ENCODE measurements at regions not wholly inside any gene's neighbourhood (a gene's known extent, or its start where the extent isn't known, plus 50 kb on each side); places are given as distances from the start of the nearest gene placed in this dataset.

DNA sequence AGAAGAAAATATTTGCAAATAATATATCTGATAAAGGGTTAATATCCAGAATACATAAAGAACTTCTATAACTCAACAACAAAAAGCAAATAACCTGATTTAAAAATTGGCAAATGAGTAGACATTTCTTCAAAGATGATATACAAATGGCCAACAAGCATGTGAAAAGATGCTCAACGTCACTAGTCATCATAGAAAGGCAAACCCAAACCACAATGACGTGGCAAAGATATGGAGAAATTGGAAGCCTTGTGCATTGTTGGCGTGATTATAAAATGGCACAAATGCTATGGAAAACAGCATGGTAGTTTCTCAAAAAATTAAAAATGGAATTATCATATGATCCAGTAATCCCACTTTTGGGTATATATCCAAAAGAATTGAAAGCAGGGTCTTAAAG lies 466.3 kb downstream of the TBC1D22A start:
- DNase-seq: no peak

DNA sequence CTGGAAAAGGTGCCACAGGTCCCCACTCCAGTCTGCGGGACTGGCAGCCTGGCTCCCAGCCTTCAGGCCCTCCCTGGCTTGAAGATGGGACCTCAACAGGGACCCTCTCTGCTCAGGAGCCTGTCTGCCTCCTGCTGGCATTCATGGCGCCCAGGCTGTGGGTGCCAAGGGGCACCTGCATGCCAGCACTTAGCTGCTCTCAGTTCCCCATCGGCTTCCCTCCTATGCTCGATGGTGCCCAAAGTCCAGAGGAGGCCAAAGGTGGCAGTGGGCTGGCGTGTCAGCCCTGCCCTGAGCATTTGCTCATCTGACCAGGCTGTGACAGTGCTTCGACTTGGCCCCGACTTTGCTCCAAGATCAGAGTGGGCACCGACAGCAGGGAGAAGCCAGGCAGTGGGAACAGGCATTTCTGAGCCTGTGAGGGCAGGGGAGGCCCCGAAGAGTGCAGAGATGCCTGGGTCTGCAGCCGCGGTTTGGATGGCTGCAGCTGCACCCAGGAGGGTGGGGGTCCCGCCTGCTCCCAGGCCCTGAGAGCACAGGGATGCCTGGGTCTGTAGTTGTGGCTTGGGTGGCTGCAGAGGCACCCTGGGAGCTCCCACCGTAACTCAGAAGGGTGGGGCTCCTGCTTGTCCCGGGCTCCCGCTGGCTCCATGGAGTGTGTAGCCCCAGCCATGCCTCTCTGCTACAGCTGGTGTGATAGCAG lies 463.6 kb downstream of the TBC1D22A start:
- DNase-seq: no peak

DNA sequence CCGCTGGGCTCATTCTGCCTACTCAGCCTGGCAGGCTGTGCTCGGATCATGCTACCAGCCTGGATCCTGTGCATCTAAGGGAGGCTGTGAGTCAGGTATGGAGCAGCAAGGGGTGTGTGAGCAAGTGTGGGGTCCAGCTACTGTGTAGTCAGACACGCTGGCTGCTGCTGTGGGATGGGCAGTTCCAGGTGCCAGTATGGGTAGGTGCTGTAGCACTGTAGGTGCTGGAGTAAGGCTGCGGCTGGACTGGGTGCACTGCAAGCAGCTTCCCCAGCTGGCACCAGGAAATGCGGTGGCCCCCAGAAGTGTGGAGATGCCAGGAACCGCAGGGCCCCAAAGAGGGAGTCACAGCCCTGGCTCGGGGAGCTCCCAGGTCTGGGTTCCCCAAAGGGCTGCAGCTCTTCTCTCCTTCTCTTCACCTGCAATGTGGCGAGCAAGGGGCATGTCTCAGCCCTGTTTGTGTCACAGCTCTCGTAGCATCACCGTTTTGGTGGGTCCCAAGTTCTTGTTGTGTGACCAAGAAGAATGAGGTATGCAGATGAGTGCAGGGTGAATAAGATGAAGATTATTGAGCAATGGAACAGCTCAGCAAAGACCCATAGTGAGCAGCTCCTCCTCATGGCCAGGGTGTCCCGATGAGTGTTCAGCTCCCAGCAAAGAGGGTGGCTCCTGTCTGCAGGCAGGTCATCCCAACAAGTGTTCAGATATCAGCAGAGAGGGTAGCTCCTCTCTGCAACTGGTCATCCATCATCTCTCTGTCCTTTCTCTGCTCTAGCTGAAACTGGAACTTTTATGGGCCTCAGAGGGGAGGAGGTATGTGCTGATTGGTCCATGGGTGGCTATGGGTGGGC lies 462.9 kb downstream of the TBC1D22A start:
- DNase-seq: no peak
